GM12892 (cell line): ENCODE measurements at regions not wholly inside any gene's neighbourhood (a gene's known extent, or its start where the extent isn't known, plus 50 kb on each side); places are given as distances from the start of the nearest gene placed in this dataset.

ENCODE experiments used
- DNase-seq: peaks from one replicate; pipeline ENCODE4 v3.0.0; 2011; ENCODE audit not compliant: insufficient read length
- FAIRE-seq: peaks from 2 replicates; lab custom pipeline; 2011; peaks lifted over from hg19 to GRCh38; lab: Jason Lieb, UNC
- POLR2A ChIP-seq: IDR thresholded peaks from 2 replicates; pipeline ENCODE4 v1.6.1; 2011; ENCODE audit warnings: low read depth, low read length, control low read depth
- POLR2AphosphoS5 ChIP-seq: IDR thresholded peaks from 2 replicates; pipeline ENCODE4 v1.6.1; 2011; ENCODE audit warnings: low read depth, low read length, control low read depth
- TAF1 ChIP-seq: IDR thresholded peaks from 2 replicates; pipeline ENCODE4 v1.6.1; 2011; ENCODE audit warnings: low read depth, mild to moderate bottlenecking, control low read depth, low read length, borderline replicate concordance

DNA sequence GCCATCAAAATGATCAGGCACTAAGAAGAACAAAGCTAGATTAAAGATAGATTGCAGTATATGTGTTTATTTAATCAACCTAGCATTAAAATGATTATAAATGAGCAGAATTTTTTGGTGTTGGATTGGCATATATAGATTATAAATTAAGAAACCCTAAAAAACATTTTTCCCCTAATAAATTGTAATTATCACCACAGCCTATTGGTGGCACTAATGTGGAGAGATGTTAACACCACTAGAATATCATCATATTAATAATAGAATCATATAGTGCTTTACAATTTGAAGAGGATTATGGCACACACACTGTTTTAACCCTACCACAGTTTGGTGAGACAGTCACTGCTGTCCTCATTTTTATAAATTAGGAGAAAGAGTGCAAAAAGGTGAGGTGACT is 112.4 kb upstream of the RND3 start:
- FAIRE-seq: no peak
- DNase-seq: no peak

DNA sequence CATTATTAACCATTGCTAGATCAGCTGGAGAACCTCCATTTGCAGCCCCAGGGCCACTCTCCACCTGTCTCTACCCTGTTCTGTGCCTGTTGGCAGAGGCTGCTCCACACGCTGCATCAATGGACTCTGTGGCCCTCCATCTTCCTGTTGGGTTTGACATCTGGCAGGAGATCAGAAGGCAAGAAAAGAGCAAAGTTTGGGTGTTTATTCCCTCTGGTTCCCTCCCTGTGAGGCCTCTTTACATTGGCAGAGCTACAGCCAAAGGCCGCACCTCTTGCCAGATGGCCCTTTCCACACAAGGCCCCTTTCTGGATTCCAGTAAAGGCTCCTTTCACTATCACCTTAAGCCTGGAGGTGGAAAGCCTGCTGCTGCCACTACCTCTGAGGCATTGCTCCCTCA is 110.9 kb upstream of the RND3 start:
- no peak for FAIRE-seq
- no peak for TF ChIP-seq TAF1
- TF ChIP-seq POLR2AphosphoS5: no peak
- TF ChIP-seq POLR2A: no peak
- DNase-seq: no peak

More for the DNA sequence above, 112.4 kb upstream of the RND3 start:
- TF ChIP-seq POLR2A: no peak

DNA sequence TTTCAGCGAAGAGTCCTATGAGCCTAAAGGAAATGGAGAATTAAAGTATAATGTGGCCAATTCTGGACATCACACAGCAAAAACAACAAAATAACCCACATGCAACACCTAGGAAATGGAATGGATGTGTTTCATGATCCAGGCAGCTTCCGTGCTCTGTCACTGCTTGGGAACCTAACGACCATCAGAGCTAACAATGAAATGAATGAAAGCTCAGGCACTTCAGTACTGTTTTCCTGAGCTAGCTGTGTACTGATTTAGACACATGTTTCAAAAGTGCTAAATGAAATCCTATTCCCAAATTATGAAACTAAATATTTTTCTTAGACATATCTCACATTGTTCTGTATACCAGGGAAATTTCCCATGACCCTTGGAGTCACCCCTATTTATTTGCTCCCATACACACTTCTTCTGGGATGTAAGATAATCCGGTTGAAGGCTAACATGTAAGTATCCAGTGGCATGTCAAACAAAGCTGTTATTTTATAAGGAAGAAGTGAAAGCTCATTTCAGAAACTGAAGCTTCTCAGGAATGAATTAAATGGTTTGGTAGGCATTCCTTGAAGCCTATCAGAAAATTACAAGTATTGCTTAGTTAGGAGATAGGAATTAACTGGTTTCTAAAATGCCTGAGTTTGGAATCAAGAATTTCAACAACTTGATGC is 108.5 kb upstream of the RND3 start:
- DNase-seq (no peak), FAIRE-seq (no peak)
- no peak for TF ChIP-seq TAF1
- no peak for TF ChIP-seq POLR2AphosphoS5
- no peak for TF ChIP-seq POLR2A

DNA sequence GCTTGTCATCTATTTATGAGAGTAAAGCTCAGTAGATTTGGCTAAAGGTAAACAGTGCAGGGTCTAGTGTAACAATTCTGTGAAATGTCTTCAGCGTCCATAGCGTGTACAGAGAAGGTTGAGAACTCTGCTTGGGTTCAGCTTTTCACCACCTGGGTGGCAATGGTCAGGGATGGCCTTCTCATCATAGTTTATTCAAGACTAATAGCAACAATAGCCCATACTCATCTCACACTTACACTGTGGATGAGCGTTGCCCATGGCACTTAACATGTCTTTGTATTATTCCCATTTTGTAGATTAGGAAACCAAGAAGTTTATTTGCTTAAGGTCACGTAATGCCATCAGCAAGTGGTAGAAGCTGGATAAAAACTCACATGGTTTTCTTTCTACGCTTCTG is 106.8 kb upstream of the RND3 start:
- FAIRE-seq: no peak
- DNase-seq: no peak
- TF ChIP-seq TAF1: no peak
- no peak for TF ChIP-seq POLR2AphosphoS5
- TF ChIP-seq POLR2A: no peak

DNA sequence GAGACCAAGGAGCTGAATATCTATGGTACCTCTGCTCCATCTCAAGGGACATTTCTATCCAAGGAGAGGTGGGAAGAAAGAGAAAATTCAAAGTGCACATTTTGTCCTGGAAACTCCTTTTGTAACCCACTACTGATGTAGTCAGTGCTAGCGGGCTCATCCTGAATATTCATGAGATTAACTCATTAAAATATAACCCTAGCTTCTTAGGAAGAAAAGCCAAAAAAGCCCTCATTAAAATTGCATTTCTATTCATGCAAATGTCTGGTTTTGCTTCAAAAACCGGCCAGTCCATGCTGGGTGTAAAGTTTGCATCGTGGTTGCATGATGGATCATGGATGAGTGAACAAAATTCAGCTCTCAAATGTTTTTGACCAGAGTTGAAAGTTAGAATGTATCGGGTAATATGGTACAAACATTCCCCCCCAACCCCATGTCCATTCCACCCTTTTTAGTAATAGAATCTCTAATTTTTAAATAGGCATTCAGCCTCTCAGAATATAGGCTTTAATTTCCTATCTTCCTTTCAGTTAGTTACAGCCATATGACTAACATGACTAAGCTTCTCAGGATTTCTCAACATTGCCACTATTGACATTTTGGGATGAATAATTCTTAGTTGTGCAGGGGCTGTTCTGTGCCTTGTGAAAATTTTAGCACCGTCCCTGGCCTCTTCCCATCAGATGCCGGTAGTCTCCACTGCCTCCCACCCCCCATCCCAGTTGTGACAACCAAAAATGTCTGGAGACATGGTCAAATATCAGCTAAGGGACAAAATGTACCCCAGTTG is 104.2 kb upstream of the RND3 start:
- DNase-seq (no peak), FAIRE-seq (no peak)
- TF ChIP-seq POLR2A: no peak
- no peak for TF ChIP-seq TAF1
- TF ChIP-seq POLR2AphosphoS5: no peak

DNA sequence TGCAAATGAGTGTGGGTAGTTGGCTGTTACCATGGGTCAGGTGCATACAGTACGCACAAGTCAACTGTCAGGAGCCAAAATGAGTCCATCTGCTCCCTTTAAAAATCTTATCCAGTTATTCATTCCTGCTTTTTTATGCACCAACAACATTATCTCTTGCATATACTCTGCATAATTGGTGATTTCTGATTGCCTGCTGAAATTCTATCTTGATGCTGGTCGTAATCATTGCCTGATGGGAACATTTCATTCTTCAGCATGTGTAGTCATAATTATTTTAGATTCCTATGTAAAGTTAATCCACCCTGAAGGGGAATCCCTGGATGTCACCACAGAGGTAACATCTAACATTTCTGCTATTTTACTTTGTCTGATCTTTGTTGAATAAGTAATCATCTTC is 102.2 kb upstream of the RND3 start:
- TF ChIP-seq POLR2A: no peak
- TF ChIP-seq POLR2AphosphoS5: no peak
- no peak for TF ChIP-seq TAF1
- no peak for FAIRE-seq
- no peak for DNase-seq

DNA sequence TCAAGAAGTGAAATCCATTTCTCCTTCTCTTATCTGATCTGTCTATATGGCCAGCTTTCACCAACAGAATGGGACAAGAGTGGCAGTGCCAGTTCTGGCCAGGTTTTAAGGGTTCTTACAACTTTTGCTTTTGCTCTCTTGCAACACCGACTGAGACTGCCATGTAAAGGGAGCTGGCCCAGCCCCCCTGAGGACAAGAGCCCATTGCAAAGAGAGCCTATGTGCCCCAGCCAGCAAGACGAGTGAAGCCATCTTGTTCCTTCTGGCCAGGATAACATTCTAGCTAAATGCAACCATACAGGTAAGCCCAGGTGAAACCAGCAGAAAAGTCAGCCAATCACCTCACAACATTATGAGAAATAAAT is 101.0 kb upstream of the RND3 start:
- DNase-seq (no peak), FAIRE-seq (no peak)
- TF ChIP-seq POLR2AphosphoS5 (no peak), TAF1 (no peak), POLR2A (no peak)

DNA sequence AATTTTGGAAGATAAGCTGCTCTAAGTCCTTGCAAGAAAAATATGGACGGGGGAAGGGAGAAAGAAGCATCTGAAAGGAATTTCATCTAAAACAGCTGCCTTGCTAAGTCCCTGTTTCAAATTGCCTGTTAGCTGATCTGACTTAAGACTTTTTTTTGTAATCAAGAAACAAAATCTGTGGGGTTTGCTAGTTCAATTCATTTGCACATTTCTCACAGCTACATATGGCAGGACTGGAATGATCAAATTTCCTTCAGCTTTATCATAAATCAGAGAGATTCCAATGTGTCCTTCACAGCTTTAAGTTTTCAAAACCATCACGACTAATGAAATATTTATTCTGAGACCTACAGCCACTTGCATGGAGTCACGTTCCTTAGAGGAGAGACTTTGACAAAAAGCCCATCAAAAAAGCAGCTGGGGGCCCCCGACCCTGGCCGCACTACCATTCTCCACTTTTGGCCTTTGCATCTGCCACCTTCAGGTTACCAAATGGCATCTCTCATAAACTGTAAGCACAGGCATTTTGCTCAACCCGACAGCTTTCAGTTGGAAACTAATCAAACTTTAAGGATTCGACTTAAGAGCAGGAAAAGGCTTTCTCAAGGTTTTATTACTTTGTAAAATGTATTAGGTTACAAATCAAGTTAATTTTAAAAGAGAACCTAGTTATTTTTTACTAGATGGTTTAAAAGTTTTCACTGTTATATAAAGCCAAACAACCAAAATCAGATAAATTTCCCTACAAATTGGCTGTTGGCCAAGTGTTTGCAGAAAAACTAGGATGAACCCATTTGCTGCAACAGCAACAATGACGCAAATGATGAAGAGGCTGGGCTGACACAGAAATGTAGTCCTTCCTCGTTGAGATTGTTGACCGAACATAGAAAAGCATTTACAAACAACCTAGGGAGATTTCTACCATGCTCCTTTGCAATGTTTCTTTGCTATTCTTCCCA is 100.4 kb upstream of the RND3 start:
- TF ChIP-seq TAF1: no peak
- TF ChIP-seq POLR2AphosphoS5: no peak
- no peak for TF ChIP-seq POLR2A
- no peak for FAIRE-seq
- no peak for DNase-seq

DNA sequence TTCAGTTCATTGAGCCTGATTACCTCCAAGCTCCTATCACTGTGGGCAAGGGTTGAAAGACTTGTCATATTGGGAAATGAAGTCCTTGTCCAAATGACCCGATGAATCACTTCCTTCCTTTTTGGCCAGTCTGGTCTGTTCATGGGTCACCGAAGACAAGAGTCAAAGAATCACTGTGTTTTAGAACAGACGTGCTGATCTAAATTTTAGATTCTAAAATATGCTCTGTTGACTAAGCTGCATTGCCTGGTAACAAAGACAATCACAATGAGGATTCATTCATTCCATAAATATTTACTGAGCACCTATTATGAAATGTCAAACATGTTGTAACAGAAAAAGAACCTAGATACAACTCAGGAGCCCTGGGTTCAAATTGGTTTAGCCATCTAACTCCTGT is 99.4 kb upstream of the RND3 start:
- no peak for DNase-seq
- no peak for TF ChIP-seq TAF1
- no peak for TF ChIP-seq POLR2AphosphoS5
- TF ChIP-seq POLR2A: no peak
- FAIRE-seq: no peak

DNA sequence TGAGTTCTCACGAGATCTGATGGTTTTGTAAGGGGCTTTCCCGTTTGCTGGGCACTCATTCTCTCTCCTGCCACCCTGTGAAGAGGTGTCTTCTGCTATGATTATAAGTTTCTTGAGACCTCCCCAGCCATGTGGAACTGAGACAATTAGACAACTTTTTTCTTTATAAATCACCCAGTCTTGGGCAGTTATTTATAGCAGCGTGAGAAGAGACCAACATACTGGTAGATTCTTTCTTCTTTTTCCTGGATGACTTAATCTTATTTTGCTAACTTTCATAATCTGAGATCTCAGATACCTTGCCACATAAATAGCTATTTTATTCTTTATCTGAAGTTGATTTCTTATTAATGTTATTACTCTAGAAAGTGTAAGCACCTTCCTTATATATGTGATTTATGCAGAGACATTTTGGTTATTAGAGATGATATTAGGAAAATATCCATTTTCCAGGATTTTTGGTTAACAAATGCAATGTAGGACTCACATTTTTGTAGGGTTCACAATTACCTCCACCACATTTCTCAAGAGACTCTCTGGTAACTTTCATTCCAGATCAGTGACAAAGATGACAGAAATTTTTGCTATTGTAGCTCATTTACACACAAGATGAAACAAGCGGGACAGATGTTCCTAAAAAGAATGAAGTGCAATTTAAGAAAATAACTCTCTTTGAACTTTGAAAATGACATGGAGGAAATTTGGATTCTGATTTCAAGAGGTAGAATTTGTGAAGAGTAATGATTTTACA is 97.9 kb upstream of the RND3 start:
- no peak for FAIRE-seq
- TF ChIP-seq TAF1 (no peak), POLR2A (no peak), POLR2AphosphoS5 (no peak)

DNA sequence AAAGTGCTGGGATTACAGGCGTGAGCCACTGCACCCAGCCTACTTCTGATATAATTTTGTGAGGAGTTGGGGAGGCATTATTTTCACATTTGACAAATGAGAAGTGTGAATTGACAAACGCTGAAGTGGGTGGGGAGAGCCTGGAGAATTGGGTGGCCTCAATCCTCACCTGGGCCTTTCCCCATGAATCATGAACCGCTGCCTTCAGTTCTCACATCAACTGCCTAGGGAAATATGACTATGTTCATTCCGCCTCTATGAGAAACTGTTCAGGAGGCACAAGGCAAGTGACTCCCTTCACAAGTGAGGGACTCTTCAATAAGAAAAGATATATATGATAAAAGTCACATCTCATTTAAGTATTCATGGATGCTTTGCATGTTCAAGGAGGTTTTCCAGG is 96.6 kb upstream of the RND3 start:
- no peak for DNase-seq
- FAIRE-seq: no peak
- TF ChIP-seq POLR2A (no peak), TAF1 (no peak), POLR2AphosphoS5 (no peak)

More for the DNA sequence above, 97.9 kb upstream of the RND3 start:
- no peak for DNase-seq
